A549 (cell line): ENCODE measurements at regions not wholly inside any gene's neighbourhood (a gene's known extent, or its start where the extent isn't known, plus 50 kb on each side); places are given as distances from the start of the nearest gene placed in this dataset.

Source experiments
- CTCF ChIP-seq: fragments of >200 bp; sonication (Bioruptor Twin); formaldehyde crosslinking; IDR thresholded peaks from 3 replicates; pipeline ENCODE4 v1.5.1; 2016
- FOSL2 ChIP-seq, 2 experiments: fragments of 450-650 bp in 1 of 2; fragments of >200 bp in 1 of 2; sonication (Bioruptor Twin) in 1 of 2; formaldehyde crosslinking; IDR thresholded peaks; 2 replicates each; pipeline versions ENCODE4 v1.5.0 to v1.6.1; 2016 to 2020; ENCODE audit warnings: mild to moderate bottlenecking in 1 of 2, moderate library complexity in 1 of 2
- MAFK ChIP-seq: fragments of 450-650 bp; IDR thresholded peaks from 2 replicates; pipeline ENCODE4 v1.6.1; 2014; ENCODE audit not compliant: partially characterized antibody
- POLR2A ChIP-seq: IDR thresholded peaks from 2 replicates; pipeline ENCODE4 v1.6.1; 2012; ENCODE audit warnings: mild to moderate bottlenecking, low read length
- RFX5 ChIP-seq: fragments of 450-650 bp; IDR thresholded peaks from 2 replicates; pipeline ENCODE4 v1.7.1; 2014; ENCODE audit warnings: antibody characterized with exemption, mild to moderate bottlenecking, moderate library complexity
- TFCP2L1 ChIP-seq: fragments of 250-450 bp; sonication (Bioruptor Pico); IDR thresholded peaks from 2 replicates; pipeline ENCODE4 v1.5.0; 2021; ENCODE audit warnings: mild to moderate bottlenecking
- TP53 ChIP-seq: fragments of 250-450 bp; sonication (Bioruptor Pico); IDR thresholded peaks from 2 replicates; pipeline ENCODE4 v1.5.0; 2021; ENCODE audit warnings: mild to moderate bottlenecking, moderate library complexity
- USF2 ChIP-seq: fragments of 450-650 bp; IDR thresholded peaks from 2 replicates; pipeline ENCODE4 v1.6.1; 2014; ENCODE audit warnings: antibody characterized with exemption

- TF ChIP-seq CTCF = no peak
- TF ChIP-seq USF2 = no peak
- TF ChIP-seq TFCP2L1 = no peak
- TF ChIP-seq RFX5 = no peak
- no peak for TF ChIP-seq FOSL2 (IDR thresholded peaks at IDR 0.05)
- no peak for TF ChIP-seq FOSL2 (CRISPR knock-in tag; IDR thresholded peaks at IDR 0.05)
- no peak for TF ChIP-seq TP53 (CRISPR knock-in tag)
- no peak for TF ChIP-seq POLR2A
- TF ChIP-seq MAFK = no peak
These were observed 276.5 kb upstream of the KCNMB2 start for GRCh38 chr3:178259703-178260102.
